Omental fat pad (tissue), 3 donors: ENCODE measurements at regions not wholly inside any gene's neighbourhood (a gene's known extent, or its start where the extent isn't known, plus 50 kb on each side); places are given as distances from the start of the nearest gene placed in this dataset.
"Not testable (repeated sequence)": the region's sequence is repeated elsewhere in the genome, so short reads cannot be mapped to it uniquely, and the experiment has no call there.

Experiments used
- ATAC-seq: fragments of 150-250 bp; one replicate; pipeline ENCODE4 v1.9.1; 2016; ENCODE audit warnings: mild to moderate bottlenecking, moderate library complexity; ENCODE audit not compliant: low FRiP score
- DNase-seq: peaks from one replicate; pipeline ENCODE4 v3.0.0-alpha.2; 2019; ENCODE audit warnings: low spot score
- TF ChIP-seq, protein P1 (sequence below), 3 donors: fragments of 450-650 bp; IDR thresholded peaks; one replicate each; pipeline ENCODE4 v1.5.1; 2016 to 2017; ENCODE audit warnings: antibody characterized with exemption in 3 of 3, mild to moderate bottlenecking in 3 of 3, moderate library complexity in 2 of 3

DNA sequence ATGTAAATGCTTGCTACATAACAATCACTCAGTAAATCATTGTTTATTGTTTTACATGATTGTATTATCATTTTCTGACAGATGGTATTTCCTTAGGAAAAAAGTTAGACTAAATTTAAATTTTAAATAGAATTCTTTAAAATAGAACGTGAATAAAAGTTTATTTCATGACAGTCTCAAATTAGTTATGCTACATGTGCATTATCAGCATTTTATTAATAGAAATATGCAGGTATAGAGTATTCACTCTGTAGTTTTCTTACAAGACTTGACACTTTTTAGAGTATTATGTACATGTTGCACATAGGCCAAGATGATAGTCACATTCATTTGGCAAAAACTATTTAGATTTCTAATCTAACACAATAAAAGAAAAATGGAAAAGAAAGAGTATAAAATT is 213.3 kb upstream of the SPRY1 start:
- no peak for DNase-seq
- no peak for ATAC-seq
- TF ChIP-seq, protein P1, sequence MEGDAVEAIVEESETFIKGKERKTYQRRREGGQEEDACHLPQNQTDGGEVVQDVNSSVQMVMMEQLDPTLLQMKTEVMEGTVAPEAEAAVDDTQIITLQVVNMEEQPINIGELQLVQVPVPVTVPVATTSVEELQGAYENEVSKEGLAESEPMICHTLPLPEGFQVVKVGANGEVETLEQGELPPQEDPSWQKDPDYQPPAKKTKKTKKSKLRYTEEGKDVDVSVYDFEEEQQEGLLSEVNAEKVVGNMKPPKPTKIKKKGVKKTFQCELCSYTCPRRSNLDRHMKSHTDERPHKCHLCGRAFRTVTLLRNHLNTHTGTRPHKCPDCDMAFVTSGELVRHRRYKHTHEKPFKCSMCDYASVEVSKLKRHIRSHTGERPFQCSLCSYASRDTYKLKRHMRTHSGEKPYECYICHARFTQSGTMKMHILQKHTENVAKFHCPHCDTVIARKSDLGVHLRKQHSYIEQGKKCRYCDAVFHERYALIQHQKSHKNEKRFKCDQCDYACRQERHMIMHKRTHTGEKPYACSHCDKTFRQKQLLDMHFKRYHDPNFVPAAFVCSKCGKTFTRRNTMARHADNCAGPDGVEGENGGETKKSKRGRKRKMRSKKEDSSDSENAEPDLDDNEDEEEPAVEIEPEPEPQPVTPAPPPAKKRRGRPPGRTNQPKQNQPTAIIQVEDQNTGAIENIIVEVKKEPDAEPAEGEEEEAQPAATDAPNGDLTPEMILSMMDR (IDR thresholded peaks at IDR 0.05): no peak

DNA sequence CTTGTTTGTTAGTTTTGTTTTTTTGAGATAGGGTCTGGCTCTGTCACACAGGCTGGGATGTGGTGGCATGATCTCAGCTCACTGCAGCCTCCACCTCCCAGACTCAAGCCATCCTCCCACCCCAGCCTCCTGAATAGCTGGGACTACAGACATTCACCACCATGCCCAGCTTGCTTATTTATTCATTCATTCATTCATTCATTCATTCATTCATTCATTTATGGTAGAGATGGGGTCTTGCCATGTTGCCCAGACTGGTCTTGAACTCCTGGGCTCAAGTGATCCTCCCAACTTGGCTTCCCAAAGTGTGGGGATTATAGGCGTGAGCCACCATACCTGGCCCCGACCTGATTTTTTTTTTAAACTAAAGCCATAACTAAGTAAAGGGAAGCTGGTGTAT is 212.8 kb upstream of the SPRY1 start:
- ATAC-seq: not testable (repeated sequence)

DNA sequence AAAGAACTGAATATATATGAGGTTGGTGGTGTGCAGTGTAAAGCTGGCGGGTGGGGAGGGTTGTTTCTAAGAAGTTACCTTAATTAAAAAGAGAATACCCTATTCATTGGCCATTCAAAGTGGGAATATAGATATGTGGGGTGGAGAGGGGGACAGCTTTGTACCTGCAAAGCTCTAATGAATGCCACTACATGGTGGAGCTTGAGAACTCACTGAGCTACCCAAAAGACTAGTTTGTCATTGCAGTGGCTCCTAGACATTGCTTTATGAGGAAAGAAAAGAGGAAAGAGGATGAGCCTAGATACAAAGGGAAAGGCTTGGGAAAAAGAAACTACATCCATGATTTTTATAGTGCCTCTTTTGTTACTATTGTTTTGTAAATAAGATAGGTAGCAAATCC is 209.9 kb upstream of the SPRY1 start:
- TF ChIP-seq, protein P1 (IDR thresholded peaks at IDR 0.05): no peak
- DNase-seq: no peak

More for the DNA sequence above, 212.8 kb upstream of the SPRY1 start:
- DNase-seq: not testable (repeated sequence)

DNA sequence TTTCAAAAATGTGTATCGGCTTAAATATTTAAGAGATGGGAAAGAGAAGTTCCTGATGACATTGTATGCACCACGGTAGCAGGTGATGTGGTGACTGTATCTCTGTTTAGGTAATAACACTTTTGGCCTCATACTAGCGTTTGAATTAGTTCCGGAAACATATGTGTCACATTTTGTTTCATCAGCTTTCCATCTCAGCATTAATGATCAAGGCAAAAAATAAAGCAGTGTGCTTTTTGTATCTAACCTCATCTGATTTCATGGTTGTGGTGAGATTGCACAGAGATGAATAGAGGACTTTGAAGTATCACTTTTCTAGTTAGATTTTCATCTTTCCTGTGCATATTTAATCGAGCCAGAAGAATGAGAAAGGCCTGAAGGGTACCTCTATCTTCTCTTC is 206.4 kb upstream of the SPRY1 start:
- ATAC-seq: no peak
- no peak for DNase-seq
- TF ChIP-seq, protein P1 (IDR thresholded peaks at IDR 0.05): no peak

More for the DNA sequence above, 209.9 kb upstream of the SPRY1 start:
- ATAC-seq: no peak

DNA sequence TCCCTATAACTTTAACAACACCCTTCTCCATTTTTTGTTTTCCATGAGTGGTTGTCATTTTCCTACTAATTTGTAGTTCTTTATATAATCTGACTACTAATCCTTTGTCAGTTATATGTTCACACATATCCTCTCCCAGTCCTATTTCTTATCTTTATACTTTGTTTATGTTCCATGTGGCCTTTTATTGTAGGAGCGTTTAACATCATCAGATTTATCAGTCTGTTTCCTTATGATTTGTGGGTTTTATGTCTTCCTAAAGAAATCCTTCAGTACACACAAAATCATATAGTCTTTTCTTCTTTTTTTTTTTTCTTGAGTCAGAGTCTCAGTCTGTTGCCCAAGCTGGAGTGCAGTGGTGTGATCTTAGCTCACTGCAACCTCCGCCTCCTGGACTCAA is 204.9 kb upstream of the SPRY1 start:
- ATAC-seq: no peak
- DNase-seq: no peak

DNA sequence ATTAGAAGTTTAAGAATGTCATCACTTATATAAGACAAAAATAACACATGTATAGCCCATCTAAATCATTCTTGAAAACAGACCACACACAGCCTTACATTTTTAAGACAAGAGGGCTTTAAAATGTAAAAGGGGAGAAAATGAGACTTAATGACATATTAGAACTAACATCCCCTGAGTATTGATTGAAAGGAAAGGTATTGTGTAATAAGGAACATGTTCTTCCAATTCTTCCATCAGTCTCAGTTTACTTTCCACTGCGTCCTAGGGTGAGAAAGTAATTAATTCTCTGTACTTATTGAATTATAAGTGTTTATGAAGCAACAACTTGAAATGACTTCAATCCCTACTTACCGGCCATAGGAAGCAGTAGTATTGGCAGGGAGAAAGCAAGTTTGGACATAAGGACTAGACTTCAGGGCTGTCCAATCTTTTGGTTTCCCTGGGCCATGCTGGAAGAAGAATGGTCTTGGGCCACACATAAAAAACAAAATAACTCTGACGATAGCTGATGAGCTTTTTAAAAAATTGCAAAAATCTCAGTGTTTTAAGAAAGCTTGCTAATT is 202.7 kb upstream of the SPRY1 start:
- TF ChIP-seq, protein P1 (IDR thresholded peaks at IDR 0.05): no peak
- DNase-seq (no peak), ATAC-seq (no peak)

More for the DNA sequence above, 204.9 kb upstream of the SPRY1 start:
- TF ChIP-seq, protein P1 (IDR thresholded peaks at IDR 0.05): no peak

DNA sequence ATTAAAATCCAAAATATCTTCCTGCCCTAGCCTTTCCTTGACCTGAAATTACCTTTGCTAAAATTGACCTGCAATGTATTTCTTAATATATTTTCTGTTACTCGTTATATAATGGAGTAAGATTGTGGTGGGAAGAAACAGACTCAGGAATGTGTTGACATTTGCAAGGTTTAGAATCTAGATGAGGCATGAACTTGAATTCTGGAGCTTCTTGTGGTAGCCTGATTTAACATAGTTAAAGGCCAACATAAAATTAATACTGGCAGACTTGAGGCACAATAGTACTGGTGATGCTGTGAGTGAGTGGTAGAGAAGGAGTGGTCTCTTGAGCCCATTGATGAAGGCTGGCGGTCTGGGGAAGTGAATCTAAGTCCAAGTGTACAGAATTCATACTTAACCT is 197.9 kb upstream of the SPRY1 start:
- ATAC-seq: no peak
- TF ChIP-seq, protein P1 (IDR thresholded peaks at IDR 0.05): no peak
- no peak for DNase-seq
